Keratinocyte (primary cell): ENCODE measurements at regions not wholly inside any gene's neighbourhood (a gene's known extent, or its start where the extent isn't known, plus 50 kb on each side); places are given as distances from the start of the nearest gene placed in this dataset.

Experiments used
- DNase-seq: peaks from one replicate; pipeline ENCODE4 v3.0.0-alpha.2; 2011; ENCODE audit warnings: low read depth, missing footprints, low spot score
- FAIRE-seq: peaks from 2 replicates; lab custom pipeline; 2011; peaks lifted over from hg19 to GRCh38; lab: Jason Lieb, UNC
- H2AFZ ChIP-seq: 2 replicates; pipeline ENCODE4 v1.6.0; 2012; ENCODE audit warnings: low read length, control low read depth, inconsistent platforms; ENCODE audit not compliant: control insufficient read depth
- H3K27ac ChIP-seq: 2 replicates; pipeline ENCODE4 v1.5.1; 2011; ENCODE audit warnings: low read length; ENCODE audit not compliant: control insufficient read depth, insufficient read depth
- H3K27me3 ChIP-seq: 3 replicates; pipeline ENCODE4 v1.6.0; 2011; ENCODE audit warnings: low read length; ENCODE audit not compliant: control insufficient read depth, insufficient read depth; ENCODE audit errors: extremely low read depth
- H3K36me3 ChIP-seq, 2 experiments: 2 replicates in 1 of 2; 3 replicates in 1 of 2; pipeline ENCODE4 v1.5.1; 2011; ENCODE audit warnings: low read length in 2 of 2, mild to moderate bottlenecking in 1 of 2; ENCODE audit not compliant: control insufficient read depth in 2 of 2, insufficient read depth in 2 of 2; ENCODE audit errors: extremely low read depth in 1 of 2
- H3K4me1 ChIP-seq: 3 replicates; pipeline ENCODE4 v1.5.1; 2011; ENCODE audit warnings: low read length; ENCODE audit not compliant: control insufficient read depth, insufficient read depth; ENCODE audit errors: extremely low read depth
- H3K4me2 ChIP-seq: 3 replicates; pipeline ENCODE4 v1.6.0; 2011; ENCODE audit warnings: low read depth, low read length; ENCODE audit not compliant: control insufficient read depth, insufficient read depth; ENCODE audit errors: extremely low read depth
- H3K4me3 ChIP-seq, 3 experiments: fragments of 200-600 bp in 1 of 3; sonication (generic) in 1 of 3; 2 replicates in 2 of 3; 3 replicates in 1 of 3; pipeline ENCODE4 v1.5.1; 2011 to 2016; ENCODE audit warnings: low read length in 3 of 3, mild to moderate bottlenecking in 3 of 3, control low read depth in 2 of 3, inconsistent platforms in 1 of 3, low read depth in 1 of 3, mixed read lengths in 1 of 3, mixed run types in 1 of 3, moderate library complexity in 1 of 3; ENCODE audit not compliant: control insufficient read depth in 2 of 3, insufficient read depth in 2 of 3; ENCODE audit errors: extremely low read depth in 1 of 3
- H3K79me2 ChIP-seq: 2 replicates; pipeline ENCODE4 v1.6.0; 2012; ENCODE audit warnings: low read length; ENCODE audit not compliant: control insufficient read depth, insufficient read depth
- H3K9ac ChIP-seq: 3 replicates; pipeline ENCODE4 v1.6.0; 2011; ENCODE audit warnings: low read length; ENCODE audit not compliant: control insufficient read depth, insufficient read depth; ENCODE audit errors: extremely low read depth
- H3K9me1 ChIP-seq: 3 replicates; pipeline ENCODE4 v1.6.0; 2011; ENCODE audit warnings: low read length; ENCODE audit not compliant: control insufficient read depth, insufficient read depth; ENCODE audit errors: extremely low read depth
- H3K9me3 ChIP-seq: 2 replicates; pipeline ENCODE4 v1.5.1; 2012; ENCODE audit warnings: low read depth, low read length; ENCODE audit not compliant: control insufficient read depth
- H4K20me1 ChIP-seq: 3 replicates; pipeline ENCODE4 v1.6.0; 2011; ENCODE audit warnings: low read length; ENCODE audit not compliant: control insufficient read depth, insufficient read depth; ENCODE audit errors: extremely low read depth
- EZH2 ChIP-seq: IDR thresholded peaks from one replicate; pipeline ENCODE4 v1.6.1; 2012; ENCODE audit warnings: inconsistent platforms, mild to moderate bottlenecking, low read length, moderate library complexity
- dilution Hi-C: fragments of 300-500 bp; cut with MboI; formaldehyde crosslinking; loops from one replicate; pipeline ENCODE4 v1.7.0; 2020; ENCODE audit warnings: low sequenced_read_pairs; ENCODE audit not compliant: extremely low pct_ligation_motif_present
- TF ChIP-seq, protein P1 (sequence below), 3 experiments: IDR thresholded peaks in 1 of 3; conservative IDR thresholded peaks in 1 of 3; optimal IDR thresholded peaks in 1 of 3; 2 replicates in 2 of 3; 3 replicates in 1 of 3; pipeline versions ENCODE3 to v1.5.1; 2011; ENCODE audit warnings: low read length in 3 of 3, mild to moderate bottlenecking in 3 of 3, moderate library complexity in 2 of 3, control low read depth in 1 of 3, inconsistent platforms in 1 of 3; ENCODE audit not compliant: insufficient read depth in 2 of 3; ENCODE audit errors: extremely low read depth in 1 of 3

DNA sequence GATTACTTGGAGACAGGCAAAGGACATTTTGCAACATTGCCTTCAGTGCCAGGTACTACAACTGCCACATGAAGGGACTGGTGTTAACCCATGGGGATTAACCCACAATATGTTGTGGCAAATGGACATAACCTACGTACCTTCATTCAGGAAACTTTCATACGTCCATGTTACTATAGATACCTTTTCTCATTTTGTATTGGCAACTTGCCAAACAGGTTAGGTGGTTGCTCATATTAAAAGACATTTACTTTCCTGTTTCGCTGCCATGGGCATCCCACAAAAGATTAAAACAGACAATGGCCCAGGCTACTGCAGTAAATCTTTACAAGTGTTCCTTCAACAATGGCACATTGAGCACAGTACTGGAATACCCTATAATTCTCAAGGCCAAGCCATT, 925.3 kb downstream of the SLITRK6 start:
- Histone ChIP-seq H3K4me3 (no peak overlapping the region), H3K9me1 (no peaks in the 10 kb centered on the region), H2AFZ (no peak overlapping the region), H3K4me2 (no peak overlapping the region), H3K9ac (no peak overlapping the region), H3K9me3 (no peaks in the 10 kb centered on the region), H3K27ac (no peak overlapping the region), H3K27me3 (no peaks in the 10 kb centered on the region), H3K36me3 (no peaks in the 10 kb centered on the region), H3K4me1 (no peaks in the 10 kb centered on the region), H4K20me1 (no peaks in the 10 kb centered on the region), H3K79me2 (no peaks in the 10 kb centered on the region)
- TF ChIP-seq, protein P1, sequence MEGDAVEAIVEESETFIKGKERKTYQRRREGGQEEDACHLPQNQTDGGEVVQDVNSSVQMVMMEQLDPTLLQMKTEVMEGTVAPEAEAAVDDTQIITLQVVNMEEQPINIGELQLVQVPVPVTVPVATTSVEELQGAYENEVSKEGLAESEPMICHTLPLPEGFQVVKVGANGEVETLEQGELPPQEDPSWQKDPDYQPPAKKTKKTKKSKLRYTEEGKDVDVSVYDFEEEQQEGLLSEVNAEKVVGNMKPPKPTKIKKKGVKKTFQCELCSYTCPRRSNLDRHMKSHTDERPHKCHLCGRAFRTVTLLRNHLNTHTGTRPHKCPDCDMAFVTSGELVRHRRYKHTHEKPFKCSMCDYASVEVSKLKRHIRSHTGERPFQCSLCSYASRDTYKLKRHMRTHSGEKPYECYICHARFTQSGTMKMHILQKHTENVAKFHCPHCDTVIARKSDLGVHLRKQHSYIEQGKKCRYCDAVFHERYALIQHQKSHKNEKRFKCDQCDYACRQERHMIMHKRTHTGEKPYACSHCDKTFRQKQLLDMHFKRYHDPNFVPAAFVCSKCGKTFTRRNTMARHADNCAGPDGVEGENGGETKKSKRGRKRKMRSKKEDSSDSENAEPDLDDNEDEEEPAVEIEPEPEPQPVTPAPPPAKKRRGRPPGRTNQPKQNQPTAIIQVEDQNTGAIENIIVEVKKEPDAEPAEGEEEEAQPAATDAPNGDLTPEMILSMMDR (optimal IDR thresholded peaks at IDR 0.05 in 1 of 3, IDR thresholded peaks at IDR 0.05 in 1 of 3, conservative IDR thresholded peaks at IDR 0.05 in 1 of 3; ENCODE audit: extremely low read depth in 1 of 3, insufficient read depth in 2 of 3, low read length in 3 of 3) = no peak
- no peak for TF ChIP-seq EZH2
- FAIRE-seq = no peak
- DNase-seq = no peak
- dilution Hi-C loops = no loop called here

DNA sequence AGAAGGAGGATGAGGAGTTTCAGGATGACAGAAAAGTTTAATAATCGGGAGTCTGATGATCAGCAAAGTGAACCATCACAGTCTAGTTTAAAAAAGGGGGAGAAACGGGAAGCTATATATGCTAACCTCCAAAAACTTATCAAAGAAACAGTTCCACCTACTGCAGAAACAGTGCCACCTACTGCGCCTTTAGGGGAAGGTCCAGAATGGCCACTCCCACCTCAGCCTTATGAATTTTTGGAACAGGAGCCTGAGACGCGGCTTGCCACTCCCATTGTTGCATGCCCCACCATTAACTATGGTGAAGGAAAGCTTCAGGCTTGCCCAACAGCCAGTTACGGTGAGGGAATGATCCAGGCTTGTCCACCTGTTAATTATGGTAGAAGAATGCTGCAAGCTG, 929.0 kb downstream of the SLITRK6 start:
- Histone ChIP-seq H3K4me2 (no peak overlapping the region), H4K20me1 (no peaks in the 10 kb centered on the region), H3K27ac (no peak overlapping the region), H3K36me3 (no peaks in the 10 kb centered on the region), H3K27me3 (no peaks in the 10 kb centered on the region), H3K9me1 (no peaks in the 10 kb centered on the region), H3K9me3 (no peaks in the 10 kb centered on the region), H2AFZ (no peak overlapping the region), H3K9ac (no peak overlapping the region), H3K4me1 (no peaks in the 10 kb centered on the region), H3K79me2 (no peaks in the 10 kb centered on the region), H3K4me3 (no peak overlapping the region)
- dilution Hi-C loops = no loop called here
- no peak for FAIRE-seq
- no peak for DNase-seq
- no peak for TF ChIP-seq EZH2
- TF ChIP-seq, protein P1 (optimal IDR thresholded peaks at IDR 0.05 in 1 of 3, IDR thresholded peaks at IDR 0.05 in 1 of 3, conservative IDR thresholded peaks at IDR 0.05 in 1 of 3; ENCODE audit: extremely low read depth in 1 of 3, insufficient read depth in 2 of 3, low read length in 3 of 3) = peak in 1 of 3 experiments; percentile 19
